SK-N-SH treated with all-trans-retinoic acid at 6 μM for 48 hours (cell line): ENCODE measurements at regions not wholly inside any gene's neighbourhood (a gene's known extent, or its start where the extent isn't known, plus 50 kb on each side); places are given as distances from the start of the nearest gene placed in this dataset.

Experiments
- ATAC-seq: fragments of 200-7000 bp; cut with Tn5 transposase; 3 replicates; pipeline ENCODE4 v1.9.1; 2020; ENCODE audit warnings: mild to moderate bottlenecking, moderate library complexity
- ARNTL ChIP-seq: fragments of 450-650 bp; formaldehyde crosslinking; IDR thresholded peaks from 2 replicates; pipeline ENCODE4 v1.5.0; 2020; ENCODE audit warnings: low read depth, mild to moderate bottlenecking, moderate library complexity, borderline replicate concordance
- BACH2 ChIP-seq: fragments of 250-450 bp; sonication (Bioruptor Pico); IDR thresholded peaks from 2 replicates; pipeline ENCODE4 v1.9.0; 2021; ENCODE audit warnings: mild to moderate bottlenecking, borderline replicate concordance
- CSDC2 ChIP-seq: fragments of 250-450 bp; sonication (Bioruptor Pico); IDR thresholded peaks from 2 replicates; pipeline ENCODE4 v1.5.0; 2020; ENCODE audit warnings: mild to moderate bottlenecking, moderate library complexity
- ESRRG ChIP-seq: fragments of 250-450 bp; sonication (Bioruptor Pico); IDR thresholded peaks from 2 replicates; pipeline ENCODE4 v1.6.1; 2021; ENCODE audit warnings: mild to moderate bottlenecking
- GLIS3 ChIP-seq: fragments of 250-450 bp; sonication (Bioruptor Pico); IDR thresholded peaks from 2 replicates; pipeline ENCODE4 v1.5.0; 2020; ENCODE audit warnings: mild to moderate bottlenecking, moderate library complexity
- ISL1 ChIP-seq: fragments of 250-450 bp; sonication (Bioruptor Pico); IDR thresholded peaks from 2 replicates; pipeline ENCODE4 v2.1.2; 2022; ENCODE audit warnings: mild to moderate bottlenecking, moderate library complexity
- POU6F1 ChIP-seq: fragments of 250-450 bp; sonication (Bioruptor Pico); IDR thresholded peaks from 2 replicates; pipeline ENCODE4 v1.8.0; 2021; ENCODE audit warnings: low read depth, mild to moderate bottlenecking, moderate library complexity, borderline replicate concordance
- PPARA ChIP-seq: fragments of 250-450 bp; sonication (Bioruptor Pico); IDR thresholded peaks from 2 replicates; pipeline ENCODE4 v1.5.0; 2020; ENCODE audit warnings: mild to moderate bottlenecking, borderline replicate concordance
- RARB ChIP-seq: fragments of 250-450 bp; sonication (Bioruptor Pico); IDR thresholded peaks from 2 replicates; pipeline ENCODE4 v1.8.0; 2021; ENCODE audit warnings: mild to moderate bottlenecking, moderate library complexity
- SNAI2 ChIP-seq: fragments of 250-450 bp; sonication (Bioruptor Pico); IDR thresholded peaks from 2 replicates; pipeline ENCODE4 v1.5.0; 2020; ENCODE audit warnings: mild to moderate bottlenecking, moderate library complexity
- TCF4 ChIP-seq: fragments of 250-450 bp; sonication (Bioruptor Pico); IDR thresholded peaks from 2 replicates; pipeline ENCODE4 v1.8.0; 2021; ENCODE audit warnings: mild to moderate bottlenecking, moderate library complexity, borderline replicate concordance
- TSHZ2 ChIP-seq: fragments of 250-450 bp; sonication (Bioruptor Pico); IDR thresholded peaks from 2 replicates; pipeline ENCODE4 v1.5.0; 2020; ENCODE audit warnings: mild to moderate bottlenecking, moderate library complexity
- ZC3H10 ChIP-seq: fragments of 250-450 bp; sonication (Bioruptor Pico); IDR thresholded peaks from 2 replicates; pipeline ENCODE4 v1.5.1; 2021; ENCODE audit warnings: mild to moderate bottlenecking, moderate library complexity
- ZFP30 ChIP-seq: fragments of 450-650 bp; formaldehyde crosslinking; IDR thresholded peaks from 2 replicates; pipeline ENCODE4 v1.5.0; 2022; ENCODE audit warnings: mild to moderate bottlenecking, moderate library complexity
- ZNF565 ChIP-seq: fragments of 450-650 bp; formaldehyde crosslinking; conservative IDR thresholded peaks from 2 replicates; pipeline ENCODE4 v1.5.0; 2020; ENCODE audit warnings: low read depth, mild to moderate bottlenecking, moderate library complexity
- ZNF70 ChIP-seq: fragments of 450-650 bp; formaldehyde crosslinking; IDR thresholded peaks from 2 replicates; pipeline ENCODE4 v1.5.0; 2020; ENCODE audit warnings: mild to moderate bottlenecking, moderate library complexity
- ZNF8 ChIP-seq: fragments of 450-650 bp; formaldehyde crosslinking; IDR thresholded peaks from 2 replicates; pipeline ENCODE4 v1.5.0; 2020; ENCODE audit warnings: mild to moderate bottlenecking, moderate library complexity
- TF ChIP-seq, protein P1 (sequence below): fragments of 250-450 bp; sonication (Bioruptor Pico); IDR thresholded peaks from 2 replicates; pipeline ENCODE4 v1.8.0; 2020; ENCODE audit warnings: mild to moderate bottlenecking, moderate library complexity, borderline replicate concordance
- TF ChIP-seq, protein P2 (sequence below): fragments of 250-450 bp; sonication (Bioruptor Pico); IDR thresholded peaks from 2 replicates; pipeline ENCODE4 v1.5.1; 2020; ENCODE audit warnings: low read depth, mild to moderate bottlenecking, moderate library complexity
- TF ChIP-seq, protein P3 (sequence below): fragments of 250-450 bp; sonication (Bioruptor Pico); IDR thresholded peaks from 2 replicates; pipeline ENCODE4 v1.5.1; 2021; ENCODE audit warnings: mild to moderate bottlenecking, moderate library complexity

DNA sequence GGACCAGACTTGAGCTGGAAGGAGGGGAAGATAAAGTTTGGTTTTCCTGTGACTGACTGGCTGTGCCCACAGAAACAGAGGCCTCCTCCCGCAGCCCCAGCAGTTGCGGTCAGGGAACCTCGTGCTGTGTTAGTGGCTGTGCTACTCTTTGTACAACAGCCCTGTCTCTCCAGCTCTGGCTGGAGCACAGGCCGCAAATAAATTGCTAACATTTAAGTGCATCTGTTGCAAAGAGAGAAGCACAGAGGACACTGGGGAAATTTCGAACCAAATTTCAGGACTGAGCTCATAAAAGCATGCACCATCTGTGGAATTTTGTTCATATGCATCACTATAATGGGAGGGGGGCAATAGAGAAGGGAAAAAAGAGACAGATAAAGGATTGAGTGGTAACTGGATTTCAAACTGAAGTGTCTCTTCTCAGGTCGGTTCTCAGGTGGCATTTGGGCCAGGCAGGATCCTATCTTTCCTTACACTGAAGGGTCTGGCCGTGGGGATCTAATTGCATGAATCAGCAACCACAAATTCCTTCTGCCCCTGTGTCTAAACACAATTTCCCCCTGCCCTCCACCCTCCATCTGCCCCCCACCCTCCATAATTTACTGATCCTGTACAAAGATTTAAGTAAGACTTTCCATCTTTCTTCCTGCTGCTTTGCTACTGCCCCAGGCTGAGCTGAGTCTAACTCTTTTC lies 88.9 kb upstream of the ATXN1 start:
- ATAC-seq: peak; percentile 63
- TF ChIP-seq, protein P1, sequence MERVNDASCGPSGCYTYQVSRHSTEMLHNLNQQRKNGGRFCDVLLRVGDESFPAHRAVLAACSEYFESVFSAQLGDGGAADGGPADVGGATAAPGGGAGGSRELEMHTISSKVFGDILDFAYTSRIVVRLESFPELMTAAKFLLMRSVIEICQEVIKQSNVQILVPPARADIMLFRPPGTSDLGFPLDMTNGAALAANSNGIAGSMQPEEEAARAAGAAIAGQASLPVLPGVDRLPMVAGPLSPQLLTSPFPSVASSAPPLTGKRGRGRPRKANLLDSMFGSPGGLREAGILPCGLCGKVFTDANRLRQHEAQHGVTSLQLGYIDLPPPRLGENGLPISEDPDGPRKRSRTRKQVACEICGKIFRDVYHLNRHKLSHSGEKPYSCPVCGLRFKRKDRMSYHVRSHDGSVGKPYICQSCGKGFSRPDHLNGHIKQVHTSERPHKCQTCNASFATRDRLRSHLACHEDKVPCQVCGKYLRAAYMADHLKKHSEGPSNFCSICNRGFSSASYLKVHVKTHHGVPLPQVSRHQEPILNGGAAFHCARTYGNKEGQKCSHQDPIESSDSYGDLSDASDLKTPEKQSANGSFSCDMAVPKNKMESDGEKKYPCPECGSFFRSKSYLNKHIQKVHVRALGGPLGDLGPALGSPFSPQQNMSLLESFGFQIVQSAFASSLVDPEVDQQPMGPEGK (CRISPR knock-in tag): peak; percentile 52; the same call in 1 of the 2 replicates
- no peak for TF ChIP-seq PPARA (CRISPR knock-in tag)

- ATAC-seq: peak; percentile 95
- no peak for TF ChIP-seq TSHZ2 (CRISPR knock-in tag)
- no peak for TF ChIP-seq ZFP30 (CRISPR knock-in tag)
- no peak for TF ChIP-seq GLIS3 (CRISPR knock-in tag)
- TF ChIP-seq ESRRG (CRISPR knock-in tag): no peak
- no peak for TF ChIP-seq SNAI2 (CRISPR knock-in tag)
- no peak for TF ChIP-seq ISL1 (CRISPR knock-in tag)
- TF ChIP-seq, protein P1 (CRISPR knock-in tag): no peak
- TF ChIP-seq, protein P2, sequence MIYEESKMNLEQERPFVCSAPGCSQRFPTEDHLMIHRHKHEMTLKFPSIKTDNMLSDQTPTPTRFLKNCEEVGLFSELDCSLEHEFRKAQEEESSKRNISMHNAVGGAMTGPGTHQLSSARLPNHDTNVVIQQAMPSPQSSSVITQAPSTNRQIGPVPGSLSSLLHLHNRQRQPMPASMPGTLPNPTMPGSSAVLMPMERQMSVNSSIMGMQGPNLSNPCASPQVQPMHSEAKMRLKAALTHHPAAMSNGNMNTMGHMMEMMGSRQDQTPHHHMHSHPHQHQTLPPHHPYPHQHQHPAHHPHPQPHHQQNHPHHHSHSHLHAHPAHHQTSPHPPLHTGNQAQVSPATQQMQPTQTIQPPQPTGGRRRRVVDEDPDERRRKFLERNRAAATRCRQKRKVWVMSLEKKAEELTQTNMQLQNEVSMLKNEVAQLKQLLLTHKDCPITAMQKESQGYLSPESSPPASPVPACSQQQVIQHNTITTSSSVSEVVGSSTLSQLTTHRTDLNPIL (CRISPR knock-in tag): no peak
- TF ChIP-seq ZNF8: no peak
- TF ChIP-seq ZC3H10 (CRISPR knock-in tag): no peak
- no peak for TF ChIP-seq CSDC2
- no peak for TF ChIP-seq POU6F1 (CRISPR knock-in tag)
- TF ChIP-seq BACH2 (CRISPR knock-in tag): no peak
- no peak for TF ChIP-seq ZNF565 (CRISPR knock-in tag)
- no peak for TF ChIP-seq TCF4 (CRISPR knock-in tag)
- no peak for TF ChIP-seq ARNTL (CRISPR knock-in tag)
- TF ChIP-seq ZNF70 (CRISPR knock-in tag): no peak
- no peak for TF ChIP-seq RARB (CRISPR knock-in tag)
Measured at GRCh38 chr6:16849280-16849987, 88.2 kb upstream of the ATXN1 start.

DNA sequence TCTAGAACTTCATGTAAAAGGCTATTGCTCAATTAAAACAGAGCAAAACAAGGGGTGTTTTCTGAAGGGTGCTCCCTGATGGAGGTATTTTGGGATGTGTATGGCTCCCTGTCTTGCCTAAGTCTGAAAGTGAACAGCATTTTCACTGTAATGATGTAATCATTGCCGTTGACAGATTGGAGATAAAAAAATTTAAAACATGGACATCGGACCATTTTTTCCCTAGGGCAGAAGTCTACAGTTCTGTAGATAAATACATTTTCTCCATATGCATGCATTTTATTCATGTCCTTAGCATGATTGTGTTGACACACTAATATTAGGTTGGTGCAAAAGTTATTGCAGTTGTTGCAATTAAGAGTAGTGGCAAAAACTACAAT lies 85.1 kb upstream of the ATXN1 start:
- ATAC-seq: no peak
- TF ChIP-seq GLIS3 (CRISPR knock-in tag) (no peak), RARB (CRISPR knock-in tag) (no peak), SNAI2 (CRISPR knock-in tag) (no peak), ISL1 (CRISPR knock-in tag) (no peak), ESRRG (CRISPR knock-in tag) (no peak)
- TF ChIP-seq, protein P3, sequence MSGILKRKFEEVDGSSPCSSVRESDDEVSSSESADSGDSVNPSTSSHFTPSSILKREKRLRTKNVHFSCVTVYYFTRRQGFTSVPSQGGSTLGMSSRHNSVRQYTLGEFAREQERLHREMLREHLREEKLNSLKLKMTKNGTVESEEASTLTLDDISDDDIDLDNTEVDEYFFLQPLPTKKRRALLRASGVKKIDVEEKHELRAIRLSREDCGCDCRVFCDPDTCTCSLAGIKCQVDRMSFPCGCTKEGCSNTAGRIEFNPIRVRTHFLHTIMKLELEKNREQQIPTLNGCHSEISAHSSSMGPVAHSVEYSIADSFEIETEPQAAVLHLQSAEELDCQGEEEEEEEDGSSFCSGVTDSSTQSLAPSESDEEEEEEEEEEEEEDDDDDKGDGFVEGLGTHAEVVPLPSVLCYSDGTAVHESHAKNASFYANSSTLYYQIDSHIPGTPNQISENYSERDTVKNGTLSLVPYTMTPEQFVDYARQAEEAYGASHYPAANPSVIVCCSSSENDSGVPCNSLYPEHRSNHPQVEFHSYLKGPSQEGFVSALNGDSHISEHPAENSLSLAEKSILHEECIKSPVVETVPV (CRISPR knock-in tag): no peak
- TF ChIP-seq, protein P2 (CRISPR knock-in tag): no peak
- TF ChIP-seq, protein P1 (CRISPR knock-in tag): no peak
